ENCODE measurements at regions not wholly inside any gene's neighbourhood (a gene's known extent, or its start where the extent isn't known, plus 50 kb on each side); places are given as distances from the start of the nearest gene placed in this dataset.

DNA sequence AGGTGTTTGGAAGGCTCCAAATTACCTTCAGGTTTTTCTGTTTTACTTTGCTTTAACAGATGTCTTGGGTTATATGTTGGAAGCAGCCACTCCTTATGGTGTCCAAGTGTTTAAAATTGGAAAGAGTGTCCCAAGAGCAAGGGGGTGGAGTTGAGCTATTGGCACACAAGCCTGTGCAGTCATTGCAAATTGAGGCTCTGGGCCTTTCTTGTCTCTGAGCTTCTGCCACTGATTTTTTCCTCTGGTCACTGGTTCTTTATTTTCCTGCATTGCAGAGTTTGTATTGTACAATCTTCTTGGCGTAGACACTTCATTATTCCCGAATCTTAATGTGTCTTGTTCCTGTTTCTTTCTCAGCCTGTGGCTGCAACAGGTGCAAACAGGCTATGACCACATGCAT, 598.8 kb downstream of the RNF144B start:
- CTCF ChIA-PET = no interaction called here
- no peak overlapping the region for H4K8ac ChIP-seq (ENCODE audit: low read depth in 2 of 2, low read length in 2 of 2)
- ATAC-seq (ENCODE audit: low read depth) (no peak), DNase-seq (no peak)
- H4K20me1 ChIP-seq (ENCODE audit: insufficient read depth, low read length) = no peaks in the 10 kb centered on the region
- WGBS, 2 experiments (ENCODE audit: extremely low coverage in 2 of 2, insufficient read length in 1 of 2) = 38% methylated on average over 2 of the region's 2 CpGs; no CpG with 5 or more reads in 1 of the 2 experiments
- POLR2A ChIA-PET (ENCODE audit: unreplicated experiment) = no interaction called here
- H2AK5ac ChIP-seq (ENCODE audit: low read depth, low read length) = no peak overlapping the region
- no peak overlapping the region for H3K56ac ChIP-seq (ENCODE audit: extremely low read depth, insufficient read depth, low read length)
- TF ChIP-seq MXI1 (IDR thresholded peaks at IDR 0.05; ENCODE audit: borderline replicate concordance, low read depth, low read length) = no peak
- no peak for TF ChIP-seq RFX5 (IDR thresholded peaks at IDR 0.05; ENCODE audit: low read depth, low read length)
- no peak for TF ChIP-seq NFE2L2 (IDR thresholded peaks at IDR 0.05; ENCODE audit: low read depth, low read length)
- no peak for TF ChIP-seq POLR2A (IDR thresholded peaks at IDR 0.05; ENCODE audit: low read depth, low read length)
- no peak for TF ChIP-seq RCOR1 (IDR thresholded peaks at IDR 0.05; ENCODE audit: insufficient replicate concordance, low read length)
- no peak for TF ChIP-seq BHLHE40 (IDR thresholded peaks at IDR 0.05; ENCODE audit: low read depth, low read length)
- TF ChIP-seq RAD21 (IDR thresholded peaks at IDR 0.05; ENCODE audit: low read length) = no peak
- no peak for TF ChIP-seq MAZ (IDR thresholded peaks at IDR 0.05; ENCODE audit: borderline replicate concordance, low read depth, low read length)
- TF ChIP-seq SMC3 (IDR thresholded peaks at IDR 0.05; ENCODE audit: low read depth, low read length) = no peak
- no peak for TF ChIP-seq FOS (IDR thresholded peaks at IDR 0.05; ENCODE audit: low read depth, low read length)
- no peak for TF ChIP-seq MAFK (IDR thresholded peaks at IDR 0.05; ENCODE audit: low read depth, low read length)
- TF ChIP-seq CHD1 (IDR thresholded peaks at IDR 0.05; ENCODE audit: low read depth, low read length) = no peak
- no peak for TF ChIP-seq ELK1 (IDR thresholded peaks at IDR 0.05; ENCODE audit: borderline replicate concordance, low read depth, low read length)
- TF ChIP-seq CEBPB (IDR thresholded peaks at IDR 0.05; ENCODE audit: low read depth, low read length) = no peak
- TF ChIP-seq CTCF (conservative IDR thresholded peaks at IDR 0.05; ENCODE audit: low read depth, low read length) = no peak
- TF ChIP-seq, protein P1, sequence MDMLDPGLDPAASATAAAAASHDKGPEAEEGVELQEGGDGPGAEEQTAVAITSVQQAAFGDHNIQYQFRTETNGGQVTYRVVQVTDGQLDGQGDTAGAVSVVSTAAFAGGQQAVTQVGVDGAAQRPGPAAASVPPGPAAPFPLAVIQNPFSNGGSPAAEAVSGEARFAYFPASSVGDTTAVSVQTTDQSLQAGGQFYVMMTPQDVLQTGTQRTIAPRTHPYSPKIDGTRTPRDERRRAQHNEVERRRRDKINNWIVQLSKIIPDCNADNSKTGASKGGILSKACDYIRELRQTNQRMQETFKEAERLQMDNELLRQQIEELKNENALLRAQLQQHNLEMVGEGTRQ (IDR thresholded peaks at IDR 0.05; ENCODE audit: low read depth, low read length) = no peak
- H3K9me1 ChIP-seq (ENCODE audit: insufficient read depth, low read length) = no peaks in the 10 kb centered on the region
- H2BK15ac ChIP-seq (ENCODE audit: low read depth, low read length) = no peak overlapping the region
- no peak overlapping the region for H2BK5ac ChIP-seq (ENCODE audit: low read depth, low read length, poor library complexity, severe bottlenecking)
- no peak overlapping the region for H3K23ac ChIP-seq (ENCODE audit: low read depth, low read length)
- no peak overlapping the region for H3K4me2 ChIP-seq (ENCODE audit: low read depth, low read length)
- H3K4ac ChIP-seq (ENCODE audit: low read depth, low read length) = no peak overlapping the region
- H3K27ac ChIP-seq (ENCODE audit: insufficient read depth, low read length) = no peak overlapping the region
- H3K18ac ChIP-seq (ENCODE audit: low read depth, low read length) = no peak overlapping the region
- H4K91ac ChIP-seq (ENCODE audit: insufficient read depth, low read depth, low read length) = no peak overlapping the region
- in situ Hi-C loops (cut with MboI; ENCODE audit: low sequenced_read_pairs) (loop anchor here (25.0 kb wide), 1 partner anchor 876 kb away; no protein-coding TSS in a partner anchor), dilution Hi-C loops (cut with HindIII; ENCODE audit: low sequenced_read_pairs, unreplicated experiment) (no loop called here), intact Hi-C loops (cut with micrococcal nuclease) (no loop called here)
- no peaks in the 10 kb centered on the region for H3K79me1 ChIP-seq (ENCODE audit: low read depth in 1 of 2, low read length in 2 of 2)
- H2BK120ac ChIP-seq (ENCODE audit: low read depth, low read length) = no peak overlapping the region
- no peaks in the 10 kb centered on the region for H3K27me3 ChIP-seq (ENCODE audit: control insufficient read depth, insufficient read depth, low read length)
- no peak overlapping the region for H2AK9ac ChIP-seq (replicated peaks; ENCODE audit: low read depth, low read length, poor library complexity)
- H3K9ac ChIP-seq (ENCODE audit: low read depth, low read length) = no peak overlapping the region
- H2AFZ ChIP-seq (replicated peaks; ENCODE audit: low read length, poor library complexity) = no peak overlapping the region
- H3K9me3 ChIP-seq (ENCODE audit: control insufficient read depth, insufficient read depth, low read length) = no peaks in the 10 kb centered on the region
- H2BK20ac ChIP-seq (ENCODE audit: low read depth, low read length) = no peak overlapping the region
- H3K4me1 ChIP-seq (ENCODE audit: control insufficient read depth, insufficient read depth, low read length) = no peaks in the 10 kb centered on the region
- no peak overlapping the region for H3K4me3 ChIP-seq (ENCODE audit: insufficient read depth, low read depth, low read length)
- H3K36me3 ChIP-seq (ENCODE audit: control insufficient read depth, insufficient read depth, low read length) = no peaks in the 10 kb centered on the region
- BruUV-seq (replicated peaks) = no TSS peak
- H3K14ac ChIP-seq (replicated peaks; ENCODE audit: low read depth, low read length) = no peak overlapping the region
- no peak overlapping the region for H4K5ac ChIP-seq (ENCODE audit: low read depth, low read length)

Data from IMR-90 (cell line).